SK-N-MC (cell line): ENCODE measurements at regions not wholly inside any gene's neighbourhood (a gene's known extent, or its start where the extent isn't known, plus 50 kb on each side); places are given as distances from the start of the nearest gene placed in this dataset.

Experiments used
- DNase-seq: peaks from one replicate; pipeline ENCODE4 v3.0.0-alpha.2; 2011; ENCODE audit warnings: low read depth, low spot score
- H3K27ac ChIP-seq: fragments of 200-600 bp; sonication (generic); 2 replicates; pipeline ENCODE4 v1.5.1; 2016; ENCODE audit warnings: mixed run types
- H3K36me3 ChIP-seq: fragments of 200-600 bp; sonication (generic); 2 replicates; pipeline ENCODE4 v1.6.1; 2017; ENCODE audit warnings: antibody characterized with exemption, low read length, mixed read lengths; ENCODE audit not compliant: insufficient read depth
- H3K4me3 ChIP-seq: fragments of 200-600 bp; sonication (generic); 2 replicates; pipeline ENCODE4 v1.5.1; 2016
- H3K9ac ChIP-seq: fragments of 200-600 bp; sonication (generic); 2 replicates; pipeline ENCODE4 v1.8.0; 2017; ENCODE audit warnings: mixed run types, mixed read lengths; ENCODE audit not compliant: insufficient read length
- H3K9me3 ChIP-seq: fragments of 200-600 bp; sonication (generic); 2 replicates; pipeline ENCODE4 v1.6.1; 2017; ENCODE audit warnings: low read depth, mild to moderate bottlenecking, antibody characterized with exemption, low read length, moderate library complexity, mixed read lengths
- EZH2 ChIP-seq: fragments of 200-600 bp; sonication (generic); IDR thresholded peaks from one replicate; pipeline ENCODE4 v1.6.1; 2017; ENCODE audit warnings: antibody characterized with exemption
- FOXP2 ChIP-seq: optimal IDR thresholded peaks from 2 replicates; pipeline ENCODE3; 2011; ENCODE audit warnings: mild to moderate bottlenecking, moderate library complexity; ENCODE audit not compliant: insufficient read depth; ENCODE audit errors: extremely low read length, control extremely low read depth
- POLR2AphosphoS5 ChIP-seq: IDR thresholded peaks from 2 replicates; pipeline ENCODE4 v1.6.1; 2012; ENCODE audit warnings: mild to moderate bottlenecking, low read depth, low read length, borderline replicate concordance

DNA sequence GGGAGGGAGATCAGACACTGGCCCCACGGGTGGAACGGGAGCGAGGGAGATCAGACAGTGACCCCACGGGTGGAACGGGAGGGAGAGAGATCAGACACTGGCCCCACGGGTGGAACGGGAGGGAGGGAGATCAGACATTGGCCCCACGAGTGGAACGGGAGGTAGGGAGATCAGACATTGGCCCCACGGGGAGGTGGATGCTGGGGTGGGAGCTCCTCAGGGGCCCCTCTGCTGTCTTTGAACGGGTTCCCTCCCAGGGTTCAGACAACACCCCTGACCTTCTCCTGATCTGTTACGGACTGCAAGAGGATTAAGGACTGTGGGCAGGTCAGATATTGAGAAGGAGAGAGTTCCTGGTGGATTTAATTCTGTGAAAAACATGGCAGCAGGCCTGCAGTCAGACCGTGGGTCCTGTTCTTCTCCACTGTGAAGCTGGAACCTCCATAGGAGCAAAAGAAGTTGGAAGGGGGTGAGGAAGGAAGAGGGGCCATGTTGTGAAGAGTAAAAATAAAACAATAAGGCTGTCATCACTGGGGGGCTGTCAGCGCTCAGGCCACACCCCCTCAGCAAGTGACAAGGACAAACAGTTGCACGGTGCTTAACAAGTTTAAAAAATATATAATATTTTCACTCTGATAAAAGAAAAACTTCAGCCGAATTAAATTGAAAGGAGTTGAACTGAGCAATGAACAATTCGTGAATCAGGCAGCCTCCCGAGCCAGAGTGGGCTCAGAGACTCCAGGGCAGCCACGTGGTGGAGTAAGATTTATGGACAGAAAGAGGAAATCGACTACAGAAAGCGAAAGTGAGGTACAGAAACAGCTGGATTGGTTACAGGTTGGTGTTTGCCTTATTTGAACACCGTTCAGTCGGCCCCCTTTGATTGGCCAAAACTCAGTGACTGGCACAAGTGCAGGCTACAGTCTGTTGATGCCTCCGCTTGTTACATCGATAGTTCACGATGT is 348.7 kb upstream of the TNRC6C start:
- Histone ChIP-seq H3K9ac (no peak overlapping the region), H3K36me3 (no peaks in the 10 kb centered on the region), H3K9me3 (no peaks in the 10 kb centered on the region), H3K27ac (no peak overlapping the region), H3K4me3 (no peak overlapping the region)
- TF ChIP-seq POLR2AphosphoS5 (no peak), EZH2 (no peak)
- DNase-seq: no peak

DNA sequence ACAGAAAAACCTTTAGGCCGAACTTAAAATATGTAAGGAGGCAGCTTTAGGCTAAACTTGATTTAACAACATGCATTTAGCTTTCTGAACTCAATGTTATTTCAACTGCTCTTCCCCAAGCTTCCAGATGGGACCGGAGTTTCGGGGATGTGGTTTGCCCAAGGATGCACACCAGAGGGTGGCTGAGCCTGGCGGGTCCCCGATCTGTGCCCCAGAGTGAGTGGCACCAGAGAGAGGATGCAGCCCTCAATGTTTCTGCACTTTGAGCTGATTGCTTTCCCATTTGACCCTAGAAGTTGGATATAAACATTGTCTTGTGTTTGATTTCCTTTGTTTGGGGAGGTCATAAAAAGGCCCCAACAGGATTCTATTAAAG is 348.0 kb upstream of the TNRC6C start:
- TF ChIP-seq FOXP2: no peak
- TF ChIP-seq EZH2: no peak
- TF ChIP-seq POLR2AphosphoS5: no peak
- Histone ChIP-seq H3K4me3 (peak overlapping the region; percentile 46; the same call in 1 of the 2 replicates), H3K36me3 (no peaks in the 10 kb centered on the region), H3K9ac (no peak overlapping the region), H3K9me3 (no peaks in the 10 kb centered on the region), H3K27ac (peak overlapping the region; percentile 72)
- no peak for DNase-seq

DNA sequence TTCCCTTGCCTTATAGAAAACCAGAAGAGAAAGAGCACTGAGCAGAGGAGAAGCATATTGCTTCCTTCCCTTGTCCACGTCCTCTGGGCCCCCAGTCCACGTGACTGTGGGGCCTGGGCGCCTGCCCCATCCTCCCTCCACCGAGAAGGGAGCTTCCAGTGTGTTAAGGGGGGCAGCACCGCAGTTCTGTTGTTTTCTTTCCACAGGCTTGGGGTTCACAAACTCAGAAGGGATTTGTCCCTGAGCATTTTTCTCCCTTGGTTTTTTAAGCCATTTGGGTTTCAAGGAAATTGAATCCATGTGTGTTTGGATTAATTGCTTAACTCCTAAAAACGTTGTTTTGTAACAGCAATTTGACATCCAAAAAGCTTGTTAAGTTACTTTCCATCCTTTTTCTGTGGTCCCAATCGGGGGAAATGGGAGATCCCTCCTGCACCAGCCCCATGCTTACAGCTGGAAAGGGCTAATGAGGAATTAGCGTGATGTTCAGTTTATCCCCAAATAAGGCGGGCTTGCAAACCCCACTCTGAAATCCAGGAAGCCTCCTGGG is 347.5 kb upstream of the TNRC6C start:
- Histone ChIP-seq H3K9me3 (no peaks in the 10 kb centered on the region), H3K36me3 (no peaks in the 10 kb centered on the region), H3K27ac (peak overlapping the region; percentile 72), H3K9ac (no peak overlapping the region), H3K4me3 (peak overlapping the region; percentile 46)
- TF ChIP-seq EZH2 (no peak), FOXP2 (no peak), POLR2AphosphoS5 (no peak)
- no peak for DNase-seq

DNA sequence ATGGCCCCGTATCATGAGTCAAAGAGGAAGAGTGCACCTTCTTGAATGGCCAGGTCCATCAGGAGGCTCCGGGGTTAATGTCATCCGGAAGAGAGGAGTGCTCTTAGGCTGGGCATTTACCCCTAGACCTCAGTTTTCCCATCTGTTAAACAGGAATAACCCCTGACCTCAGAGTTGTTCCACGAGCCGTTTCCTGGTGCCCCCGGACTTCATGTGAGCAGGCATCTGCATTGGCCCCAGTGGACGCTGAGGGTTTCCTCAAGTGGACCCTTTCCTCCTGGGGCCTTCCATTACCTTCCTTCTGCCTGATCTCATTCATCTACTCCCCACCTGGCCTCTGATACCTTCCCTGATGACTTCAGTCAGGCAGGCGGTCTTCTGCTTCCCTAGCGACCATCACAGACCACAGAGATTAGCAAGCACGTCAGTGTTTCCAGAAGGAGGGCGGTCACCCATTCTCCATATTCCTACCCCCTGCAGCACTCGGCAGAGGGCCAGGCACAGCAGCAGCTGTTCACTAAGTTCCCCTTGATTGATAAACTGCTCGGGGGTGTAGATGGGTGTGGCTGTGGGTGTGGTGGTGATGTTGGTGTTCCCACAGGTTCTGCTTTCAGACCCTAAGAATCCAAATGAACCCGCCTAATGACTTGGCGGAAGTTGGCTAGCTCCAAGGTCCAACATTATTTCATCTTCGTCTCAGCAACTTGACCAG is 346.6 kb upstream of the TNRC6C start:
- no peaks in the 10 kb centered on the region for H3K36me3 ChIP-seq
- TF ChIP-seq EZH2 (no peak), POLR2AphosphoS5 (no peak), FOXP2 (no peak)
- H3K27ac ChIP-seq: no peak overlapping the region
- no peak overlapping the region for H3K4me3 ChIP-seq
- no peak for DNase-seq
- no peaks in the 10 kb centered on the region for H3K9me3 ChIP-seq
- H3K9ac ChIP-seq: no peak overlapping the region

DNA sequence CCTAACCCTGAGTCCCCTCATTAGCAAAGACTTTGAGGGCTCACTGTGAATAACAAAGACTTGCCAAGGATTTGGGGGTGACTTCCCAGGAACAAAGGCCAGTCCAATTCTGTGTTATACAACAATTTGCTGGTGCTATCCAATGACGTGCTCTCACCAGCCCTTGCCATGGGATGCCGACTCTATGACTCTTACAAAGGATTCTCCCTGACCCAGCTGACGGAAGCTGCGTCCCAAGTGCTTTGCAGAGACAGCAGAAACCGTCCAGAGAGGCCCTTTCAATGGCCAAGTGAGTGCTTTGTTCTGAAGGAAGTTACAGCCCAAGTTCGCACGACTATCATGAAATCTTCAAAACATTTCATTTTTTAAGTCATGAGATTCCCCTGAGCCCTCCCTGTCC is 345.3 kb upstream of the TNRC6C start:
- no peaks in the 10 kb centered on the region for H3K36me3 ChIP-seq
- no peak overlapping the region for H3K4me3 ChIP-seq
- no peaks in the 10 kb centered on the region for H3K9me3 ChIP-seq
- no peak for DNase-seq
- no peak overlapping the region for H3K27ac ChIP-seq
- TF ChIP-seq POLR2AphosphoS5: no peak
- no peak for TF ChIP-seq FOXP2
- TF ChIP-seq EZH2: no peak
- H3K9ac ChIP-seq: no peak overlapping the region

DNA sequence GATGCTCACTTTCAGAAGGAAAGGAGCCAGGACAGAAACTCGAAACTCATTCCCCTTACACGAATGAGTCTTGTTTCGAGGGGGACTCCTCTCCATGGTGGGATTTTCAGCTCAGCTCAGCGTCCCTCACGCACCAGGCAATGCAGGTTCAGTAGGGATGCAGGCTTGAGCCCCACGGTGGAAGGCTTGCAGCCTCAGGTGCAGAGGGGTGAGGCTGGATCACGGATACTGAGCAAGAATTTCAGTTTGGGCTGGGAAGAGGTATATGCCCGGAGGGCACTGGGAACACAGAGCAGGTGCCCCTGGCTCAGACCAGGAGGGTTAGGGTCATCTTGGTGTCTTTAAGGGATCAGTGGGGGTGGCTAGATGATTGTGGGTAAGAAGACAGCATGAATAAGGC is 344.9 kb upstream of the TNRC6C start:
- no peak for DNase-seq
- Histone ChIP-seq H3K4me3 (no peak overlapping the region), H3K9me3 (no peaks in the 10 kb centered on the region), H3K9ac (no peak overlapping the region), H3K36me3 (no peaks in the 10 kb centered on the region), H3K27ac (no peak overlapping the region)
- TF ChIP-seq POLR2AphosphoS5 (no peak), EZH2 (no peak), FOXP2 (no peak)

DNA sequence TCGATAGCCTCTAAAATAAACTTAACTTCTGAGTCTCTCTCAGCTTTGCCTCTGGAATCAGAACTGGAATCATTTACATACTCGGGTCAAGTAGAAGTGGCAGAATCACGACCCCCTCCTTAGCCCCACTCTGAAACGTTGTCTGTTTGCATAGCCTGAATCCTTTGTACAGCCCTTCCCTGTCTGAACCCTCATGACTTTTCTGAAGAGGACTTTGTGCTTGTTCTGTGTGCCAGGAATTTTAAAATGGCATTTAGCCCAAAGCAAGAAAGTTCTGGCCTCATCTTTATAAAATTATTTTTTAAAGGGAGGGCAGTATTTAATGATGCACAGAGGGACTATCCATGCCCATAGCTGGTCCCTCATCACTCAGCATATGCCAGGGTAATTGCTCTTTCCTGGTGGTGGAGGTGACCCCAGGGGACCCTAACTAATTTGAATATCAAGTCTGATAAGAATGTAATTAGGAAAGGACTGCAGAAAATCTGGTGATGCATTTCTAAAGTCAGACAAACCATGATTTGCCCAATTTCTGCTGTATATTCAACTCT is 342.7 kb upstream of the TNRC6C start:
- no peak for DNase-seq
- Histone ChIP-seq H3K9me3 (no peaks in the 10 kb centered on the region), H3K9ac (no peak overlapping the region), H3K4me3 (no peak overlapping the region), H3K36me3 (no peaks in the 10 kb centered on the region), H3K27ac (no peak overlapping the region)
- TF ChIP-seq FOXP2 (no peak), EZH2 (no peak), POLR2AphosphoS5 (no peak)

DNA sequence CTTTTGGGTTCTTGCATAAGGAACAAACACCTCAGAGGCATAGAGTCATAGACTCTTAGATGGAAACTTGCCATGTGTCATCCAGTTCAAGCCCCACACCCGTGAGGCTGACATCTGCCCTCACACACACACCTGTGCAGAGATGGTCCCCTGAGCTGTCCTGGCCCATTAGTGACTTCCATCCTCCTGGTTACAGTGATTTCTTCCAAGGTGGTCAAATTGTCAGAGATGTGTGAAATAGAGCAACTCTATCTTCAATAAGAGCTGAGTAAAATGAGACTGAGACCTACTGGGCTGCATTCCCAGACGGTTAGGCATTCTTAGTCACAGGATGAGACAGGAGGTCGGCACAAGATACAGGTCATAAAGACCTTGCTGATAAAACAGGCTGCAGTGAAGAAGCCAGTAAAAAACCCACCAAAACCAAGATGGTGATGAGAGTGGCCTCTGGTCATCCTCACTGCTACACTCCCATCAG is 342.2 kb upstream of the TNRC6C start:
- Histone ChIP-seq H3K4me3 (no peak overlapping the region), H3K9ac (no peak overlapping the region), H3K27ac (no peak overlapping the region), H3K36me3 (no peaks in the 10 kb centered on the region), H3K9me3 (no peaks in the 10 kb centered on the region)
- TF ChIP-seq FOXP2 (no peak), EZH2 (no peak), POLR2AphosphoS5 (no peak)
- DNase-seq: no peak
